ENCODE measurements at regions not wholly inside any gene's neighbourhood (a gene's known extent, or its start where the extent isn't known, plus 50 kb on each side); places are given as distances from the start of the nearest gene placed in this dataset.

DNA sequence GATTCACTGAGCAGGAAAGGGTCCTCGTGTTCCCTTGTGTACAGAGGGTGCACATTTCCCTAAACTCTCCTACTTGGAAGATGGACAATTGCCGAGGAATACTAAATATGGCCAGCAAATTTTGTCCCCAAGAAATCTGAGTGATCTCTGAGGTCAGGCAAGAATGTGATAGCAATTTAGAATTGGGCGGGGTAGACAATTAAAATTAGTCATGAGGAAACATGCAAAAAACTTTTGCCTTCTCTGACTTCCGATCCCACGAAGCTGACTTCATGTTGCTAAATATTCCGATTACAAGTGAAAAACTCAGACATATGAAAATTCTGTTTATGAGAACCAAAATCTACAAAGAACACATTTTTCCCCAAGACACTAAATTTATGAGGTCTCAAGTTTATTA, 453.9 kb upstream of the ZFP42 start:
- TF ChIP-seq, protein P1, sequence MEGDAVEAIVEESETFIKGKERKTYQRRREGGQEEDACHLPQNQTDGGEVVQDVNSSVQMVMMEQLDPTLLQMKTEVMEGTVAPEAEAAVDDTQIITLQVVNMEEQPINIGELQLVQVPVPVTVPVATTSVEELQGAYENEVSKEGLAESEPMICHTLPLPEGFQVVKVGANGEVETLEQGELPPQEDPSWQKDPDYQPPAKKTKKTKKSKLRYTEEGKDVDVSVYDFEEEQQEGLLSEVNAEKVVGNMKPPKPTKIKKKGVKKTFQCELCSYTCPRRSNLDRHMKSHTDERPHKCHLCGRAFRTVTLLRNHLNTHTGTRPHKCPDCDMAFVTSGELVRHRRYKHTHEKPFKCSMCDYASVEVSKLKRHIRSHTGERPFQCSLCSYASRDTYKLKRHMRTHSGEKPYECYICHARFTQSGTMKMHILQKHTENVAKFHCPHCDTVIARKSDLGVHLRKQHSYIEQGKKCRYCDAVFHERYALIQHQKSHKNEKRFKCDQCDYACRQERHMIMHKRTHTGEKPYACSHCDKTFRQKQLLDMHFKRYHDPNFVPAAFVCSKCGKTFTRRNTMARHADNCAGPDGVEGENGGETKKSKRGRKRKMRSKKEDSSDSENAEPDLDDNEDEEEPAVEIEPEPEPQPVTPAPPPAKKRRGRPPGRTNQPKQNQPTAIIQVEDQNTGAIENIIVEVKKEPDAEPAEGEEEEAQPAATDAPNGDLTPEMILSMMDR (IDR thresholded peaks at IDR 0.05; ENCODE audit: control insufficient read depth, extremely low read depth, insufficient read depth): no peak
- H3K4me3 ChIP-seq (ENCODE audit: low read depth, low read length): no peak overlapping the region
- no peak for DNase-seq (ENCODE audit: low read depth)

GRCh38 chr4:187544461-187545053, 451.0 kb upstream of the ZFP42 start:
- H3K4me3 ChIP-seq (ENCODE audit: low read depth, low read length): no peak overlapping the region
- TF ChIP-seq, protein P1 (IDR thresholded peaks at IDR 0.05; ENCODE audit: control insufficient read depth, extremely low read depth, insufficient read depth): no peak
- no peak for DNase-seq (ENCODE audit: low read depth)

DNA sequence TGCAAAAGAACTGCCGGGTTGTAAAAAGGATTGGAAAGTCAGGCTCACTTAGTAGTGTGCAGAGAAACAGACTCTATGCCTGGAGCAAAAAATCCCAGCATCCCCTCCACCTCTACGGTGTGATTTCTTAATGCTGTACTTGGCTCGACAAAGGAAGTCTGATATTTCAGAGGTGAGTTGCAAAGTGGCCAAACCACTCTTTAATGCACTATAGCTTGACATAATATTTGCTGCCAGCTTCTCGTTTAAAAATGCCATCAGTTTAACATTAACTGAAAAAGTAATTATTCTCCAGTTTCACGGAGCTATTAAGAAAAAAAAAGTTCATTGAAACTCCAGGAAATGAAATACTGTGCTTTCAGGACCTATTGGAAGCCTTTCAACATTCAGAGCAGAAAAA, 448.3 kb upstream of the ZFP42 start:
- no peak overlapping the region for H3K4me3 ChIP-seq (ENCODE audit: low read depth, low read length)
- DNase-seq (ENCODE audit: low read depth): no peak
- TF ChIP-seq, protein P1 (IDR thresholded peaks at IDR 0.05; ENCODE audit: control insufficient read depth, extremely low read depth, insufficient read depth): no peak

GRCh38 chr4:187550256-187550950, 445.2 kb upstream of the ZFP42 start:
- DNase-seq (ENCODE audit: low read depth): no peak
- TF ChIP-seq, protein P1 (IDR thresholded peaks at IDR 0.05; ENCODE audit: control insufficient read depth, extremely low read depth, insufficient read depth): no peak
- H3K4me3 ChIP-seq (ENCODE audit: low read depth, low read length): no peak overlapping the region

DNA sequence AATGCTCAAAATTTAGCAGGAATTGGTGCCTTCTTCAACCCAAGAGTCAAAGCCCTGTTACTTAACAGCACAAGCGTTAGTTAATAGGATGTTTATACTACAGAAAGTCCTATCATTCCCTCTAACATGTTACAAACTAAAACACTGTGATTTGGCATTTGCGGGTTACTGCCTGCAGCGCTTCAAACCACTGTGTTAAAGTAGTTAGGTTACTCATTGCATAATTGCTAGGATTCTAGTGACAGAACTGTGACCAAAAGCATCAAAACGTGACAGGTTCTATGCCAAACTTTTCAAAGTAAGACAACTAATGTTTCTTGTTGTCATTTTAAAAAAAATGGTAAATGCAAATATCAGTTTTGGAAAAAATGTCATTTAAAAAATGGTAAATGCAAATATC, 442.8 kb upstream of the ZFP42 start:
- no peak for DNase-seq (ENCODE audit: low read depth)

GRCh38 chr4:187555174-187555573, 440.4 kb upstream of the ZFP42 start:
- no peak for DNase-seq (ENCODE audit: low read depth)
- no peak overlapping the region for H3K4me3 ChIP-seq (ENCODE audit: low read depth, low read length)
- TF ChIP-seq, protein P1 (IDR thresholded peaks at IDR 0.05; ENCODE audit: control insufficient read depth, extremely low read depth, insufficient read depth): no peak

More for the DNA sequence above, 442.8 kb upstream of the ZFP42 start:
- H3K4me3 ChIP-seq (ENCODE audit: low read depth, low read length): no peak overlapping the region
- TF ChIP-seq, protein P1 (IDR thresholded peaks at IDR 0.05; ENCODE audit: control insufficient read depth, extremely low read depth, insufficient read depth): no peak

DNA sequence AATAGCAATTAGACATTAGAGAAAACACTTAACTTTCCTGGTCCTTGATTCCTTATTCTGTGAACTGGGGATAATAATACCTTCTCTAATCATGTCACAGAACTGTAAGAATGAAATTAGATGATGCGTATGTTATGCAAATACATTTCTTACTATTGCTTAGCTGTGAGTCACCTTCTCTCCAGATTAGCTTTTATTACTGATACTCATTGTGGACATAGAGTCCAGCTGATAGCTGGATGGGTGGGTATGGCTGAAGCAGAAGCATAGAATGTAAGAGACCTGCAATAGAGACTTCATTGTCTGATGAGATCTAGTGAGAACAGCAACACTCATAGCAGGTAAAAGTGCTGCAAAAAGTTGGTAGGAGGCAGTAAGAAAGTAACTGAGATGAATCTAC, 437.2 kb upstream of the ZFP42 start:
- no peak overlapping the region for H3K4me3 ChIP-seq (ENCODE audit: low read depth, low read length)
- TF ChIP-seq, protein P1 (IDR thresholded peaks at IDR 0.05; ENCODE audit: control insufficient read depth, extremely low read depth, insufficient read depth): no peak
- no peak for DNase-seq (ENCODE audit: low read depth)
